ENCODE measurements at regions not wholly inside any gene's neighbourhood (a gene's known extent, or its start where the extent isn't known, plus 50 kb on each side); places are given as distances from the start of the nearest gene placed in this dataset.

DNA sequence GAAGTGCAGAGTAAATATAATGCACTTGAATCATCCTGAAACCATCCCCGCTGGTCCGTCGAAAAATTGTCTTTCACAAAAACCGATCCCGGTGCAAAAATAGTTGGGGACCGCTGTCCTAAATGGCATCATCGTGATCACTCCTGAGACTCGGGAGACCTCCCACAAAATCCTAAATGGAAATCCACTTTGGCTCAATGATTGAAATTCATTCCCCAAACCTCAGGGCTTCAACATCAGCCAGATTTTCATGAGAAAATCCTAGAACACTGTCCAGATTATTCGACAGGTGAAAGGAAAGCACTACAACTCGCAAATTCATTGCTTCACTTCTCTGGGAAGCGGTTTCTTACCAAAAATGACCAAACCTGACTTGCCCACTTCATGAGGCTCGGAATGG lies 335.3 kb upstream of the ZNF507 start:
- no peak for DNase-seq

DNA sequence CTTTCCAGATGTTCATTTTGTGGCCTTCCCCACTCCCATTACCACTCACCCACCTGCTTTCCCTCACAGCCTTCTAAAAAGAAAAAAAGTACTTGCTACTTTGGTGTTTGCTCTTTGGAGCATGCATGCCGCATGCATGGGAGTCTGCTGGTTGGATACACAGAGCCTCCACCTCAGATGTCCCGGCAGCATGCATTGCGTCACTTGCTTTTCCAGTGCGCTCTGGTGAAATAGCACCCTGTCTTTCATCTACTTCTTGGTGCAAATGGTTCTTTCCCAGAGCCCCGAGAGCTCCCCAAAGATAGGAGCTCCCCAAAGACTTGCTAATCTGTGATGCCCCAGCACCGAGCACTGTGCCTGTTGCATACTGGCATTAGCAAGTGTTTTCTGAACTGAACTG lies 333.2 kb upstream of the ZNF507 start:
- no peak for DNase-seq

- no peak for DNase-seq
Observed at GRCh38 chr19:32012886-32013631, 332.4 kb upstream of the ZNF507 start.

DNA sequence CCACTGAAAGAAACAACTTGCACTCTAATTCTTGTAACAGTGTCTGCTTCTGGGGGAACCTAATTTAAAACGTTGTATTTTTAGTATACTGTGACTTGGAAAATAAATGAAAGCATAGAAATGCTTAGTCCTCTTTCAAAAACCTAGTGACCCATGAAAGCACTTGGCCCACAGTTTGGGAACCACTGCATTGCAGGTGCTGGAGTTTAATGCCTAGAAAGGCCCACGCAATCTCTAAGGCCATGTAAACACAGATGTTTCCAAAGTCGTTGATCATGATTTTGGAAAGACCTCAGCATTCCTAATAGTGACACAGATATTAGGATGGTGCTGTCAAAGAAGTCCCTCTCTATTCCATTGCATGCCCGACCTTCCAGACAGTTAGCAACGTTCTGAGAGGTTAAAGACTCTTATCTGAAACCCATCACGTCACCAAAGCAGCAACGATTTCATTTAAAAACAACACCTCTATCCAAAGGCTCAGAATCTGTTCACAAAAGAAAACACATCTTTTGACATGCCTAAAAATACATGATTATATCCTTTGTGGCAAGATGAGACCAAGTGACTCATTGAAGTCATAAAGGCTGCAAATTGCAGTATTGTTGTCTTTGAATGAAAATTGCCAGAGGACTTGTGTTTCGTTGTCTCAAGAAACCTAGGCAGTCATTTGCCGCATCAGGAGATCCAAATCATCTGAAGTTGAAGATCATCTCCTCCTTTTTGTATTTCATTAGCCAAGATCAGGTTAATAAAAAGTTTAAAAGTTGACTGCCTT lies 328.0 kb upstream of the ZNF507 start:
- peak; percentile 28 for DNase-seq

- no peak for DNase-seq
Observed at GRCh38 chr19:32018014-32018413, 327.4 kb upstream of the ZNF507 start.

DNA sequence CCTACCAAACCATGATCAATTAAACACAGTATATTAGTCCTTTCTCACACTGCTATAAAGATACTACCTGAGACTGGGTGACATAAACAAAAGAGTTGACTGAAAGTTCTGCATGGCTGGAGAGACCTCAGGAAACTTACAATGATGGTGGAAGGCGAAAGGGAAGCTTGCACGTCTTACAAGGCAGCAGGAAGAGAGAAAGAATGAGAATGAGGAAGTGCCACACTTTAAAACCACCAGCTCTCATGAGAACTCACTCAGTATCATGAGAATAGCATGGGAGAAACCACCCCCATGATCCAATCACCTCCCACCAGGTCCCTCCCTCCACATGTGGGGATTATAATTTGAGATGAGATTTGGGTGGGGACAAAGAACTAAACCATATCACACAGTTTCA lies 324.9 kb upstream of the ZNF507 start:
- DNase-seq, result no peak

DNA sequence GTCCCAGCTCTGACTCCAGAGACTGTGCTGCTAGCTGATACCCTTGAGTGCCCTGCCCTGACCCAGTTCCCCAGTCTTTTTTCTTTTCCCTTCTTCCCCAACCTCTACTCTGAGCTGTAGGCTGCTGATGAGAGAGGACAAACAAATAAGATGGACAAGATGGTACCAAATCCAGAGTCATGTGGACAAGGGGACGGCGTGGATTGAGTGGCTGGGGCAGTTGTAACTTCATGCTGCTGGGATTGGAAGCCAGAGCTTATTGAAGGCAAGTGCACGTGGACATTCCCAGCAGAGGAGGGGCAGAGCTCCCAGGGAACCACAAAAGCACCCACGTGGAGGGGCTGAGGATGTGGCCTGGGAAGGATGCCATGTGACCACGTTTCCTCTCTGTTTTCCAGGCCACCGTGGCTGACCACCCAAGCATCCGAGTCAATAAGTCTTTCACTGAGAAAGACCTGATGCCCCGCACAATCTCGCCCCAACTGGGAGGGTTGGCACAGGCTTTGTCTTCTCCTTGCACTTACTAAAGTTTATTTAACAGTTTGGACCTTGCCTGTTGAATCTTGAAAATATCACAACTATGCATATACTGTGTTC lies 323.3 kb upstream of the ZNF507 start:
- DNase-seq, result peak; percentile 21

DNA sequence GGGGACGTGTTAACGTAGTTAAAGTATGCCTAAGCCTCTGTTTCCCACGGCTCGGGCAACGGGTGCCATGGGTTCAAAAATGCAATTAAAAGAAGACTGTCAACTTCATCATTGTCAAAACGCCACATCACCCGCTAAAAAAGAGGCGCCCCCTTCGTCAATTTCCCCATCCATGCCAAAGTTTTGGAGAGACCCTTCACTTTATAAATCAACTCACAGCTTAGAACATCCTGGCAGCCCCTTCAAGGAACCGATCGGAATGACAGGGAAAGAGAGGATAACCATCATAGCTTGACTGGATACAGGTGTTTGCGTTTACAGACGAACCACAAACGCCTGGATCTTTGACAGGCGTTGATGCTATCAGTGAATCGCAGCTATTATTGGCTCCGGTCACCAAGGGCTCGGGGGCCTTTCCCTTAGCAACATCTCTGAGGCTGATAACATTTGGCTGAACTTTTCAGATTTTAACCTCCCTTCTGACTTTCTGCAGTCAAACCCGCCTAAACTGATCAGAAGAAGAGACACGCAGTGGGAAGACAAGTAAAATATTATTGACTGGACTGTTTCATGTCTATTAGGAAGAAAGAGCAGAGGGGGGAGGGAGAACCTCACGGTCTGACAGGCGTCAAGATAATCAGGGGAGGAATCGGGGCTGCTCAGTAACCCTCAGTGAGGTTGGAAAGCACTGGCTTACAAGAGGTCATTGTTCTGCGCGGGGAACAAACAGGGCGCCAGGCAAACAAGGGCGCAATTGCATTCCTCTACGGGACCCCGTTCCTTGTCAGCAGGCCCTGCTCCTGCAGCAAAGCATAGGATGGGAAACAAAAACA lies 322.5 kb upstream of the ZNF507 start:
- DNase-seq, result no peak

DNA sequence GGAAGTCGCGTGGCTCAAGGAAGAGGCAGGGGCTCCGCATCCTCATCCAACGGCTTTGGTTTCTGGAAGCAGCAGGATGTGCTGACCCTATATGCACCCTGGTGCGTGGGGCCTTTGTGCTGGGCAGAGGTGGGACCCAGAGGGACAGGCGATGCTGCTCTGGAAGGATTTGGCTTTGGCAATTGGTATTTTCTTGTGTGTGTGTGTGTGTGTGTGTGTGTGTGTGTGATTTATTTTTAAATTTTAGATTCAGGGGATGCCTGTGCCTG lies 321.9 kb upstream of the ZNF507 start:
- DNase-seq, result no peak

DNA sequence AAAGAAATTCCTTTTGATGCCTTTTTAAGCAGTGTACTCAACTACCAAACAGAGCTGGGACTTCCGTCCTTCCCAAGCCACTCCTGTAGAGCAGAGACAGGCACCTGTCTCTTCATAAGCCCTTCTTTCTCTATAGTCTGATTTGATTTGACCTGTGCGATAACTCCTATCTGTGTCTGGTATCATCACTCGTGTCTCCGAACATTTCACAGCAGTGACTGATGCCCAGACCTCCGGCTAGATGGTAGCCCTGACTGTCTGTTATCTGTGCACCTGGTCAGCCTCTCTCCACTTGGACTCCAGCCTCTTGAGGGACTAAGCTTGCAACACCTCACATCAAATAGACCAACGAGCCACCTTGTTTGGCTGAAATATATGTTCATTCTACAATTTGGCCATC lies 316.2 kb upstream of the ZNF507 start:
- DNase-seq, result no peak

GRCh38 chr19:32032561-32032960 lies 312.8 kb upstream of the ZNF507 start:
- DNase-seq, result no peak

DNA sequence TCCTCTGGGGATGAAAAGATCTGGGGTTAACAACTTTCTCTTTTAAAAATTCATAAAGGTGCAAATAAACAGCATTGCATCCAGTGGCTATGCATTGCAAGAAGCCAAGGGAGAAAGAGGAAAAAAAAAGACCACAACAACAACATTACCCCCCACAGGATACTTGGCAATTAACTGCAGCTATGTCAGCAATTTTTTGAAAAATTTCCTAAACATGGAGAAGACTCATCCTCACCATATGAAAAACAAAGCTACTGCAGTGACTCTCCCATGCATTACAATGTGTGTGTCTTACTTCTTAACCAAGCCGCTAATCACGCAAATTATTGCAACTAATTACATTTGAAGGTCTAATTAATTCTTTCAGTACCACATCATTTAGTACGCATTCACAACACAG lies 309.8 kb upstream of the ZNF507 start:
- DNase-seq, result no peak

GRCh38 chr19:32038021-32038920 lies 307.1 kb upstream of the ZNF507 start:
- DNase-seq, result no peak

DNA sequence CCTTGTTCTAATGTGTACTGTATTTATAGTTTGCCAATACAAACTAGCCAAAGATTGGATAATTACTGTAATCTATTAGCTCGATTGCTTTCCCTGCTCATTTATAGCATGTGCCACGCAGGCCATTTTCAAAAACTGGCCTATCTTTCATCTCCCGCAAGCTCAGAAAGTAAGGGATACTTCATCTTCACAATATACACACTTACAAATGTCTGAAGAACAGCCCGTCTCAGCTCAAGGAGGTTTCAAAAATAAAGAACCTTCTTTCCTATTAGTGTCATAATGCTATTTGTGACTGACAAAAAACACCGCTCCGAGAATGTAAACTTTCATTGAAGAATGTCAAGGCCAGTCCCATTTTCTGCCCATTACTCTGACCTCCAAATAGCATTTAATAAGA lies 306.4 kb upstream of the ZNF507 start:
- DNase-seq, result no peak

DNA sequence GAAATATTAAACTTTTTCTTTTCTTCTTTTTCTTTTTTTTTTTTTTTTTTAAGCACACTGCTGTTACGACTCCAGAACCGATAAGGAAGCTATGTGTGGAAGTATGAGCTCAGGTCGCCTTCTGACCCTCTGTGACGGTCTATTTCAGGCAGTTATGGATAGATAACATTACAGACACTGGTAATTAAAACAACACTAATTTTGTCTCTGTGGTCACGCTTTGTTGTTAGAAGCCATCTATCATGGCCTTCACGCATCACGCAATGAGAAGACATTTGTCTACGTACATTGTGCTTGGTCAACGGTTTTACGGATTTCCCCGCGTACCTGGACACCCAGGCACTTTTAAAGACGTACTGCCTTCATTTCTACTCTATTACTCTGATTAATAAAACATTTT lies 306.0 kb upstream of the ZNF507 start:
- DNase-seq, result no peak

DNA sequence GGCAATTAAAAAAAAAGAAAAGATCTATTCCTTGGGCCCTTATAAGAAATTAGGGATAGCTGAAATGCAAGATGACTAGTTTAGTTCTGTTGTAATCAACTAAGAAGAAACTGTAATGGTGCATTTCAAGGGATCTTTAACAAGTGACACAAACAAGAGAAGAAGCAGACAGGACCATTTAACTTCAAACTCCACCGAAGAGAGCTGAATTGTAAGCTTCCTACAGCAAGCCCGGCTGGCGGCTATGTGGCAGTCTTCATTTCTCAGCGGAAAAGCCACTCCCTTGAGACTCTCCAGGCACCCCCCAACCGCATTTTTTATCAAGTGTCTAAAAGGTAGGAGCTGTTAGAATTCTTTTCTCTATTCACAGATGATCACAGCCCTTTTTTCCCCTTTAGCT lies 305.2 kb upstream of the ZNF507 start:
- no peak for DNase-seq

- DNase-seq, result peak; percentile 71
Observed at GRCh38 chr19:32041681-32042292, 303.6 kb upstream of the ZNF507 start.

DNA sequence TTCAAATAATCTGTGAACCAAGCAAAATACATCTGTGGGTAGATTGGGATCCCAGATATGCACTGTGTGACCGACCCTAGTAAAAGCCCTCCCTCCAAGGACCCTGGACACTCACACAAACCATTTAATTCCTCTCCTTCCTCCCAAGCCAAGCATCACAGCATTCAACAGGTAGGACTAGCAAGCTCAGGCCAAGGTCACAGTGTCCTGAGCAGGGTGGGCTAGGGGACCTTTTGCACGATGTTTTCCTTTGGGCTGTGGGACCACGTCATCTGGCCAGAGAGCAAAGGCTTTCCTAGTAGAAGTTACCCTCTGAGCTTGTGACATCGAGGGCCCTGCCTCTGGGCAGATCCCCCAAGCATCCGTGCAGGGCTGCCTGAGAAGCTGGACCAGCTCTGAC lies 297.6 kb upstream of the ZNF507 start:
- no peak for DNase-seq

GRCh38 chr19:32053376-32053775 lies 292.0 kb upstream of the ZNF507 start:
- DNase-seq, result no peak

DNA sequence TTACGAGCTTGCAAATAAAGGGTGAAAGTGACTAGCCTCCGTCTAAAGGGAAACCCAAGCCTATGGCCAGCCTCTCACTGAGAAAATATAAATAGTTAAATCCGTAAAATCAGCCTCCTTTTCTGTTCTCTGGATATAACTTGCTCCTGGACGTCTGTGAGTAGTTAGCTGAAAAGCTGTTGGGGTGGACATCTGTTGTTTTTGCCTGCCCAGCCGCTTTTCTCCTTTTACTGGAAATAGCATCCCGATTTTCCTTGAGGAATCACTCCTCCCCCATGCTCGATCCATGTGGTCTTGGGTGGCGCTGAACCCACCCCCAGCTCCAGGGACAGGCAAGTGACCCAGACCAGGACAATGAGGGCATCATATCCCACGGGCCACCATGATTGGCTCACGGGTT lies 291.5 kb upstream of the ZNF507 start:
- no peak for DNase-seq

GRCh38 chr19:32058131-32058530 lies 287.3 kb upstream of the ZNF507 start:
- no peak for DNase-seq

- no peak for DNase-seq
Observed at GRCh38 chr19:32061315-32061714, 284.1 kb upstream of the ZNF507 start.
